Gastrocnemius medialis (tissue), 4 donors: ENCODE measurements at regions not wholly inside any gene's neighbourhood (a gene's known extent, or its start where the extent isn't known, plus 50 kb on each side); places are given as distances from the start of the nearest gene placed in this dataset.

ENCODE experiments used
- ATAC-seq, 2 donors: fragments of 150-250 bp; one replicate each; pipeline ENCODE4 v1.9.1; 2016
- DNase-seq, 2 donors: peaks; one replicate each; pipeline ENCODE4 v3.0.0-alpha.2; 2019
- H3K27ac ChIP-seq, 4 donors: fragments of 200-600 bp; sonication (generic); 1 replicate in 1 of 4; 2 replicates in 3 of 4; pipeline ENCODE4 v1.5.1; 2016 to 2018; ENCODE audit warnings: mild to moderate bottlenecking in 2 of 4, moderate library complexity in 1 of 4
- H3K27me3 ChIP-seq, 3 donors: fragments of 200-600 bp; sonication (generic) in 2 of 3; 1 replicate in 1 of 3; 2 replicates in 2 of 3; pipeline versions ENCODE4 v1.5.1 to v1.6.0; 2016 to 2019; ENCODE audit warnings: mild to moderate bottlenecking in 1 of 3, moderate library complexity in 1 of 3
- H3K36me3 ChIP-seq, 2 donors: fragments of 200-600 bp; sonication (generic) in 1 of 2; one replicate each; pipeline ENCODE4 v1.5.1; 2017 to 2018
- H3K4me1 ChIP-seq, 2 donors: fragments of 200-600 bp; sonication (generic) in 1 of 2; one replicate each; pipeline ENCODE4 v1.5.1; 2016 to 2017; ENCODE audit warnings: mild to moderate bottlenecking in 2 of 2
- H3K4me3 ChIP-seq, 4 donors: fragments of 200-600 bp; sonication (generic) in 3 of 4; 1 replicate in 1 of 4; 2 replicates in 3 of 4; pipeline ENCODE4 v1.5.1; 2016 to 2019; ENCODE audit warnings: mild to moderate bottlenecking in 2 of 4
- H3K9me3 ChIP-seq, 3 donors: fragments of 200-600 bp; sonication (generic) in 2 of 3; 1 replicate in 1 of 3; 2 replicates in 2 of 3; pipeline ENCODE4 v1.5.1; 2016 to 2019
- POLR2A ChIP-seq, 2 donors: fragments of 450-650 bp; IDR thresholded peaks; one replicate each; pipeline ENCODE4 v1.6.1; 2017; ENCODE audit warnings: antibody characterized with exemption in 2 of 2, mild to moderate bottlenecking in 2 of 2, moderate library complexity in 2 of 2
- in situ Hi-C, 4 donors: fragments of 200-750 bp; cut with MboI; loops; one replicate each; pipeline versions ENCODE4 v1.15.0 to v1.8.0; 2017; ENCODE audit warnings: low sequenced_read_pairs in 4 of 4
- intact Hi-C: fragments of 100-400 bp; cut with DNase I; formaldehyde crosslinking; loops from one replicate; pipeline ENCODE4 v1.15.1; 2023; ENCODE audit warnings: low total_unique reads
- TF ChIP-seq, protein P1 (sequence below), 5 experiments: fragments of 450-650 bp in 3 of 5; fragments of 200-600 bp in 2 of 5; sonication (generic) in 2 of 5; IDR thresholded peaks in 4 of 5; conservative IDR thresholded peaks in 1 of 5; 1 replicate in 4 of 5; 2 replicates in 1 of 5; pipeline ENCODE4 v1.5.1; 2016 to 2019; ENCODE audit warnings: antibody characterized with exemption in 5 of 5, mild to moderate bottlenecking in 3 of 5, moderate library complexity in 3 of 5

DNA sequence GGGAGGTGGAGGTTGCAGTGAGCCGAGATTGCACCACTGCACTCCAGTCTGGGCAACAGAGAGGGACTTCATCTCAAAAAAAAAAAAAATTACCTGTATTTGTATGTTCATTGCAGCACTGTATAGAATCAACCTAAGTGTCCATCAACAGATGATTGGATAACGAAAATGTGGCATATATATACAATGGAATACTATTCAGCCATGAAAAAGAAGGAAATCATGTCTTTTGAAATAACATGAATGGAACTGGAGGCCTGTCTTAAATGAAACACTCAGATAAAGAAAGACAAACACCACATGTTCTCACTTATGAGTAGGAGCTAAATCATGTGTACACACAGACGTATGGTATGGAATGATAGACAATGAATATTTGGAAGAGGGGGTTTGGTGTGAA is 59.4 kb upstream of the MEF2A start:
- Histone ChIP-seq H3K4me3 (no peak overlapping the region), H3K36me3 (no peaks in the 10 kb centered on the region), H3K9me3 (no peaks in the 10 kb centered on the region), H3K4me1 (peaks cover 50 to 59% of the 10 kb centered on the region in 2 donors), H3K27ac (peak overlapping the region; percentile 91 to 94 (median 92)), H3K27me3 (no peaks in the 10 kb centered on the region)
- ATAC-seq = no peak
- no peak for DNase-seq
- TF ChIP-seq, protein P1, sequence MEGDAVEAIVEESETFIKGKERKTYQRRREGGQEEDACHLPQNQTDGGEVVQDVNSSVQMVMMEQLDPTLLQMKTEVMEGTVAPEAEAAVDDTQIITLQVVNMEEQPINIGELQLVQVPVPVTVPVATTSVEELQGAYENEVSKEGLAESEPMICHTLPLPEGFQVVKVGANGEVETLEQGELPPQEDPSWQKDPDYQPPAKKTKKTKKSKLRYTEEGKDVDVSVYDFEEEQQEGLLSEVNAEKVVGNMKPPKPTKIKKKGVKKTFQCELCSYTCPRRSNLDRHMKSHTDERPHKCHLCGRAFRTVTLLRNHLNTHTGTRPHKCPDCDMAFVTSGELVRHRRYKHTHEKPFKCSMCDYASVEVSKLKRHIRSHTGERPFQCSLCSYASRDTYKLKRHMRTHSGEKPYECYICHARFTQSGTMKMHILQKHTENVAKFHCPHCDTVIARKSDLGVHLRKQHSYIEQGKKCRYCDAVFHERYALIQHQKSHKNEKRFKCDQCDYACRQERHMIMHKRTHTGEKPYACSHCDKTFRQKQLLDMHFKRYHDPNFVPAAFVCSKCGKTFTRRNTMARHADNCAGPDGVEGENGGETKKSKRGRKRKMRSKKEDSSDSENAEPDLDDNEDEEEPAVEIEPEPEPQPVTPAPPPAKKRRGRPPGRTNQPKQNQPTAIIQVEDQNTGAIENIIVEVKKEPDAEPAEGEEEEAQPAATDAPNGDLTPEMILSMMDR (IDR thresholded peaks at IDR 0.05 in 4 of 5, conservative IDR thresholded peaks at IDR 0.05 in 1 of 5) = no peak
- TF ChIP-seq POLR2A (IDR thresholded peaks at IDR 0.05) = no peak
- in situ Hi-C loops (no loop called here), intact Hi-C loops (loop anchor here (10.0 kb wide), 1 partner anchor 52 kb away; no protein-coding TSS in a partner anchor)

DNA sequence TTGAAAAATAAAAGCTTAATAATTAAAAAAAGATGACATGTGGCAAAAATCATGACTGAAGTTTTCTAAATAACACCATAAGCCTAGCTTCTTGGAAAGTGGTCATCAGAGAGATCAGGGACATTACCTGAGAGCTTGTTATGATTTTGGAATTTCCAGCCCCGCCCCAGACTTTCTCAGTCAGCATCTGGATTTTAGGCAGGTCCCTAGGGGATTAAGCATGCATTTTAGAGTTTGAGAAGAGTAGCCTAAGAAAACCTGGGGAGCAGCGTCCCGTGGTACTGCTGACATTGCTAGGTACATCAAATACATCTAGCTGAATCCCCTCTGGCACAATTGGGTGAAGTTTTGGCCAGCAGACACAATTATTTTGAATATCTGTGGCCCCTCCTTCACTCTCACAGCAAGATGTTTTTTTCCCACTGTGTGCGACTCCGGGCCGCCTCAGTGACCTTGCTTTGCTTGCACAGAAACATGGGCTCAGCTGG is 58.7 kb upstream of the MEF2A start:
- Histone ChIP-seq H3K27ac (peak overlapping the region; percentile 91 to 94 (median 92)), H3K27me3 (no peaks in the 10 kb centered on the region), H3K4me3 (peak overlapping the region; percentile 31 to 48 (median 34)), H3K36me3 (no peaks in the 10 kb centered on the region), H3K4me1 (peaks cover 55 to 64% of the 10 kb centered on the region in 2 donors), H3K9me3 (no peaks in the 10 kb centered on the region)
- intact Hi-C loops (loop anchor here (10.0 kb wide), 1 partner anchor 52 kb away; no protein-coding TSS in a partner anchor), in situ Hi-C loops (no loop called here)
- DNase-seq (no peak), ATAC-seq (no peak)
- TF ChIP-seq, protein P1 (IDR thresholded peaks at IDR 0.05 in 4 of 5, conservative IDR thresholded peaks at IDR 0.05 in 1 of 5) = no peak
- no peak for TF ChIP-seq POLR2A (IDR thresholded peaks at IDR 0.05)

DNA sequence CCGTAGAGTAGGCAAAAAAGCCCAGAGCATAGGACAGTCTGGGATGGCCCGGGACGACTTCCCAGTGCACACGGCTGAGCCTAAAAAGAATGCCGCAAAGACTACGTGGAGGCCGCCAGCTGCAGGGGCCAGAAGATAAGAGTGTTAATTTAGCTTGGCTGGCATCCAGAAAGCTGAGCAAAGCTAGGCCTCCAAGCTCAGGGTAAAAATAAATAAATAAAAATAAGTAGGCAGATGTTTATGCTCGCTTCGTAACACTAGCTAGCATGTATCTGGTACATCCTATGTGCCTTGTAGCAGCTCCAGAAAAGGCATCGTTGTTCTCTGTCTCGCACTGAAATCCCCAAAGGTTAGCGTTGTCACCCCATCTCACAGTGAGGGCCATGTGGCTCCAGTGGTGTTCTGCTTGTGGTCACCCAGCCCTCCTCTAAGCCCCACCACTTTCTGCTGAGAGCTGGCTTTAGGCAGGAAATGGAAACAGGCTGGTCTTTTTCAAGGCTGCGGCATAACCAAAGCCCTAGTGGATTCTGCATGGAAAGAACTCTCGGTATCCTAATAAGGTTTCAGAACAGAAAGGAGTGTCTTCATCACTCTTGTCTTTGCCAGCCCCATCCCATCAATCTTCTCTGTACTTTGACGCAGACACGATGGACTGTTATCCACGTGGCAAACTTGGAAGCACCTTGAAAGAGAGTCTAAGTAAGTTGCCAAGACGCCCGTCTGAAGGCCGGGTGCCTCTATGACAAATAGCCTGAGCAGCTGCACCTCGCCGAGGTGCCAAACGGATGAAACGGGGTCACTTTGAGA is 58.1 kb upstream of the MEF2A start:
- peaks cover 61 to 70% of the 10 kb centered on the region in 2 donors for H3K4me1 ChIP-seq
- intact Hi-C loops = loop anchor here (1.0 to 10.0 kb wide), 3 partner anchors 33 to 58 kb away; partner anchors contain the start of gene MEF2A
- no peaks in the 10 kb centered on the region for H3K36me3 ChIP-seq
- H3K4me3 ChIP-seq = peak overlapping the region; percentile 31 to 48 (median 34)
- DNase-seq (peak; percentile 90 to 97), ATAC-seq (peak; percentile 82 to 86)
- peak overlapping the region; percentile 91 to 94 (median 92) for H3K27ac ChIP-seq
- in situ Hi-C loops = no loop called here
- no peaks in the 10 kb centered on the region for H3K27me3 ChIP-seq
- H3K9me3 ChIP-seq = no peaks in the 10 kb centered on the region
- peak in 1 of 2 donors; percentile 60 for TF ChIP-seq POLR2A (IDR thresholded peaks at IDR 0.05)
- TF ChIP-seq, protein P1 (IDR thresholded peaks at IDR 0.05 in 4 of 5, conservative IDR thresholded peaks at IDR 0.05 in 1 of 5) = peak in 1 of 5 experiments; percentile 19

DNA sequence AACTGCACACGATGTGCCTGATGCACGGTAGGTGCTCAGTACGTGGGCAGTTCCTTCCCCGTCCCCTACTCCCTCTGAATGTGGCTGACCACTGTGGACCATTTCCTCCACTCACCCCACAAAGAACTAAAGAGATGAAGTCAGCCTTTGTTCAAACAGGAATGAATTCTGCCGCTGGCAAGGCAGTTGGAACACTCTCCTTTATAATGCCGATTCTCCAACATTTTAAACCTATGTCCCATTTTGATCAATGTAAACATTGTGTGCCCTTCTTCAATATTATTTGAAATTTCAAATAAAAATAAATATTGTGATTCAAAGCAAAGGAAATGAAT is 57.5 kb upstream of the MEF2A start:
- no peaks in the 10 kb centered on the region for H3K9me3 ChIP-seq
- peaks cover 62 to 73% of the 10 kb centered on the region in 2 donors for H3K4me1 ChIP-seq
- no peak for DNase-seq
- in situ Hi-C loops = no loop called here
- peak overlapping the region; percentile 91 to 94 (median 92) for H3K27ac ChIP-seq
- ATAC-seq = no peak
- H3K36me3 ChIP-seq = no peaks in the 10 kb centered on the region
- H3K27me3 ChIP-seq = no peaks in the 10 kb centered on the region
- TF ChIP-seq, protein P1 (IDR thresholded peaks at IDR 0.05 in 4 of 5, conservative IDR thresholded peaks at IDR 0.05 in 1 of 5) = no peak
- TF ChIP-seq POLR2A (IDR thresholded peaks at IDR 0.05) = peak in 1 of 2 donors; percentile 16
- H3K4me3 ChIP-seq = no peak overlapping the region
- intact Hi-C loops = loop anchor here (1.0 to 10.0 kb wide), 3 partner anchors 34 to 57 kb away; partner anchors contain the start of gene MEF2A
